Prostate gland (tissue), 2 donors: ENCODE measurements at regions not wholly inside any gene's neighbourhood (a gene's known extent, or its start where the extent isn't known, plus 50 kb on each side); places are given as distances from the start of the nearest gene placed in this dataset.

Experiments used
- DNase-seq: peaks from one replicate; pipeline ENCODE4 v3.0.0-alpha.2; 2019; ENCODE audit warnings: low spot score
- H3K27ac ChIP-seq, 2 donors: fragments of 200-600 bp; sonication (generic); 2 replicates each; pipeline ENCODE4 v1.5.1; 2017 to 2019
- H3K27me3 ChIP-seq: fragments of 200-600 bp; sonication (generic); replicated peaks from 2 replicates; pipeline ENCODE4 v1.5.1; 2019; ENCODE audit not compliant: insufficient read depth
- H3K36me3 ChIP-seq, 2 donors: fragments of 200-600 bp; sonication (generic); 1 replicate in 1 of 2; 2 replicates in 1 of 2; pipeline versions ENCODE4 v1.5.1 to v1.8.1; 2017 to 2019
- H3K4me1 ChIP-seq: fragments of 200-600 bp; sonication (generic); replicated peaks from 2 replicates; pipeline ENCODE4 v1.5.1; 2019
- H3K4me3 ChIP-seq, 2 donors: fragments of 200-600 bp; sonication (generic); 2 replicates each; pipeline ENCODE4 v1.5.1; 2017 to 2019
- H3K9me3 ChIP-seq: fragments of 200-600 bp; sonication (generic); 2 replicates; pipeline ENCODE4 v1.5.1; 2017
- POLR2A ChIP-seq: fragments of 450-650 bp; IDR thresholded peaks from one replicate; pipeline ENCODE4 v1.6.1; 2016; ENCODE audit warnings: antibody characterized with exemption, mild to moderate bottlenecking
- POLR2AphosphoS5 ChIP-seq: sonication (generic); formaldehyde crosslinking; IDR thresholded peaks from one replicate; pipeline ENCODE4 v1.6.1; 2017; ENCODE audit warnings: antibody characterized with exemption
- WGBS: methylation state at CpG from one replicate; pipeline ENCODE4 v1.1.5; 2018; 5-methylcytosine and 5-hydroxymethylcytosine counted together
- intact Hi-C: fragments of 100-400 bp; cut with DNase I; formaldehyde crosslinking; loops from one replicate; pipeline ENCODE4 v1.14.2; 2022
- TF ChIP-seq, protein P1 (sequence below), 4 experiments: fragments of 200-600 bp in 2 of 4; fragments of 450-650 bp in 2 of 4; sonication (generic) in 2 of 4; IDR thresholded peaks; 1 replicate in 3 of 4; 2 replicates in 1 of 4; pipeline ENCODE4 v1.5.1; 2016 to 2019; ENCODE audit warnings: antibody characterized with exemption in 4 of 4, mild to moderate bottlenecking in 2 of 4, moderate library complexity in 2 of 4

DNA sequence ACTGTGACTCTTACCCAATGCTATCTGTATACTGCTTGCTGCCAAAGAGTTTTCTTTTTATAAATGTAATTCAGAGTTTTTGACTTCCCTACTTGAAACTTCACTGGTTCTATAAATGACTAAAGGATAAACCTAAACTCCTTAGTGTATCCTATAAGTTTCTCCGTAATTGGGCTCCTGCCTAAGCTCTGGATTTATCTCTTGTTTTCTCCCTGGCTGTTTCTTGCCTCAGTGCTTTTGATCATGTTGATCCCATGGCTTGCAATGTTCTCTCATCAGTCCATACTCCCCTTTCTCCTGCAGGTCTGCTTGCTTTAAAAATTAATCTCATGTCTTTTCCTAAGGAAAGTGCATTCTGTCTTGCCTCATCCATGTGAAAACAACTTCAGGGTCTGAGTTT is 1543.1 kb upstream of the IGFBP7 start:
- TF ChIP-seq, protein P1, sequence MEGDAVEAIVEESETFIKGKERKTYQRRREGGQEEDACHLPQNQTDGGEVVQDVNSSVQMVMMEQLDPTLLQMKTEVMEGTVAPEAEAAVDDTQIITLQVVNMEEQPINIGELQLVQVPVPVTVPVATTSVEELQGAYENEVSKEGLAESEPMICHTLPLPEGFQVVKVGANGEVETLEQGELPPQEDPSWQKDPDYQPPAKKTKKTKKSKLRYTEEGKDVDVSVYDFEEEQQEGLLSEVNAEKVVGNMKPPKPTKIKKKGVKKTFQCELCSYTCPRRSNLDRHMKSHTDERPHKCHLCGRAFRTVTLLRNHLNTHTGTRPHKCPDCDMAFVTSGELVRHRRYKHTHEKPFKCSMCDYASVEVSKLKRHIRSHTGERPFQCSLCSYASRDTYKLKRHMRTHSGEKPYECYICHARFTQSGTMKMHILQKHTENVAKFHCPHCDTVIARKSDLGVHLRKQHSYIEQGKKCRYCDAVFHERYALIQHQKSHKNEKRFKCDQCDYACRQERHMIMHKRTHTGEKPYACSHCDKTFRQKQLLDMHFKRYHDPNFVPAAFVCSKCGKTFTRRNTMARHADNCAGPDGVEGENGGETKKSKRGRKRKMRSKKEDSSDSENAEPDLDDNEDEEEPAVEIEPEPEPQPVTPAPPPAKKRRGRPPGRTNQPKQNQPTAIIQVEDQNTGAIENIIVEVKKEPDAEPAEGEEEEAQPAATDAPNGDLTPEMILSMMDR (IDR thresholded peaks at IDR 0.05): no peak
- TF ChIP-seq POLR2AphosphoS5 (no peak), POLR2A (no peak)
- no peaks in the 10 kb centered on the region for H3K4me1 ChIP-seq
- DNase-seq: no peak
- 69% methylated on average over 1 of the region's 1 CpG for whole genome bisulfite sequencing
- H3K4me3 ChIP-seq: no peak overlapping the region
- no peak overlapping the region for H3K27ac ChIP-seq
- intact Hi-C loops: no loop called here
- H3K36me3 ChIP-seq: no peaks in the 10 kb centered on the region
- no peaks in the 10 kb centered on the region for H3K27me3 ChIP-seq
- no peaks in the 10 kb centered on the region for H3K9me3 ChIP-seq

DNA sequence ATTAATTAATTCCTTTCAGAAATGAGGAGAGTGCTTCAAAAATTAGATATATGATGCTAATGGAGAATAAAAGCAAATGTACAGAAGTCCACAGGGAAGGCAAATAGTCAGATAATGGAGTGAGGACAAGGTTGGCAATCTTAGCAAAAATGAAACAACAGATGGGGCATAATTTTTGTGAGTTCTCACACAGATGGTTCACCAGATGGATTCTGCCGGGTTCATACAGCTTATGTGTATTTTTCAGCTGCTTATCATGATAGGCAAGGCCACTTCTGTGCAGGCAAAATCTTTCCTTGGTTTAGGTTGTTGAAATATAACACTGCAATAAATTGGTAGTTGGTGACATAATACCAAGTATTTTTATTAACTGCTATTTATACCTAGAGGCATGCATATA is 1539.0 kb upstream of the IGFBP7 start:
- WGBS: 57% methylated on average over 1 of the region's 1 CpG
- no peaks in the 10 kb centered on the region for H3K9me3 ChIP-seq
- H3K27me3 ChIP-seq: no peaks in the 10 kb centered on the region
- TF ChIP-seq POLR2AphosphoS5: no peak
- no peak for TF ChIP-seq POLR2A
- TF ChIP-seq, protein P1 (IDR thresholded peaks at IDR 0.05): no peak
- no peaks in the 10 kb centered on the region for H3K4me1 ChIP-seq
- no peak overlapping the region for H3K27ac ChIP-seq
- intact Hi-C loops: no loop called here
- no peak overlapping the region for H3K4me3 ChIP-seq
- DNase-seq: no peak
- no peaks in the 10 kb centered on the region for H3K36me3 ChIP-seq

DNA sequence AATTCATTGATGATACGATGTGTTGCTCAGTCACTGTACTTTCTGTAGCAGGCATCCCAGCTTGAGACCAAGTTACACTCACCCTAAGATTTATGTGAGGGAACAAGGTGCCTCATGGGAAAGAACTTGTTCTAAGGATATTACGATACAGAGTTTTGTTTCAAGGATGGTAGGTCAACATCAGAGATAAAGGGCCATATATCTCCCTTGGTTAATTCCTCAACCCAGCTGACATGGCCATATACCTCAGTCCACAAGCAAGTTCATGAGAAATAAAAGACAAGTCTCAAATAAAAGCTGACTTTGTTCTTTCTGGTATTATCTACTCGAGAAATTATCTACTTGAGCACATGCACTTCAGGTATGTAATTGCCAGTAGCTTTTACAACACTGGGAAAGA is 1535.9 kb upstream of the IGFBP7 start:
- no peak overlapping the region for H3K4me3 ChIP-seq
- no peaks in the 10 kb centered on the region for H3K4me1 ChIP-seq
- no peaks in the 10 kb centered on the region for H3K27me3 ChIP-seq
- DNase-seq: no peak
- no peaks in the 10 kb centered on the region for H3K9me3 ChIP-seq
- no peaks in the 10 kb centered on the region for H3K36me3 ChIP-seq
- 70% methylated on average over 3 of the region's 3 CpGs for WGBS
- intact Hi-C loops: no loop called here
- H3K27ac ChIP-seq: no peak overlapping the region
- TF ChIP-seq POLR2AphosphoS5 (no peak), POLR2A (no peak)
- TF ChIP-seq, protein P1 (IDR thresholded peaks at IDR 0.05): no peak

DNA sequence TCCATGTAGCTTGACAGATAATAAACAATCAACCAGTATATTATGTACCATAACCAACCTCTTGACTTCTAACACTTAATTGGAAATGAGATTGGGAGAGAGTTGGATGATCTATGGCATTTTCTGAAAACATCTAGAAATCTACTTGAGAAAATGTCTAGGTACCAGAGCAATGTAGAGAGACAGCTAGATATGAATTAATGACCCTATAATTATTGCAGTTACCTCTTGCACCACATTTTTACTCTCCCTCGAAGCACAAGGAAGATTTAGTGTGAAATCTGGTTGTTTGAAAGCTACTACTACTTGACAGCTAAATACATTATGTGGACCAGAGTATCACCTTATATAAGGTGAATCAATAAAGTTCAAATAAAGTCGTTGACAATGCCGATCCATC is 1534.4 kb upstream of the IGFBP7 start:
- intact Hi-C loops: no loop called here
- Histone ChIP-seq H3K4me1 (no peaks in the 10 kb centered on the region), H3K27me3 (no peaks in the 10 kb centered on the region), H3K36me3 (no peaks in the 10 kb centered on the region), H3K27ac (no peak overlapping the region), H3K4me3 (no peak overlapping the region), H3K9me3 (no peaks in the 10 kb centered on the region)
- 81% methylated on average over 3 of the region's 3 CpGs for WGBS
- TF ChIP-seq POLR2A: no peak
- no peak for TF ChIP-seq POLR2AphosphoS5
- TF ChIP-seq, protein P1 (IDR thresholded peaks at IDR 0.05): no peak
- DNase-seq: no peak

DNA sequence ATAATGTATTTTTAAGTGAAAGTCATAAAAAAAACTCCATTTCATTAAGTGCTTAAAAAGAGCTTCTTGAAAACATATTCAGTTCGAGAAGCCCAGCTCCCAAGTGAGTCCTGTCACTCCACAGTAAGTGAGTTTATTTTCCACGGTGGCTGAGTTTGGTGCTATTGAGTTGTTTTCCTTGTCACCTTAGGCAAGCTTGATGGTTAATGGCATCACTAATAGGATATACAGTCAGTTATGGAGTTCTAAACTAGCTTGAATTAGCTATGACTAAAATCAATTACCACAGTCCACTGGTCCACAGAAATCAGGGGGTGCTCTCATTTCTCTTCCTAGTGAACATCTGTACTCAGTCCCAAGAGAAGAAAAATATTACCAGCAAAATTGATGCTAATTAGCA is 1526.2 kb upstream of the IGFBP7 start:
- no peak for DNase-seq
- Histone ChIP-seq H3K9me3 (no peaks in the 10 kb centered on the region), H3K36me3 (no peaks in the 10 kb centered on the region), H3K27ac (no peak overlapping the region), H3K27me3 (no peaks in the 10 kb centered on the region), H3K4me1 (no peaks in the 10 kb centered on the region), H3K4me3 (no peak overlapping the region)
- TF ChIP-seq POLR2A (no peak), POLR2AphosphoS5 (no peak)
- TF ChIP-seq, protein P1 (IDR thresholded peaks at IDR 0.05): no peak
- WGBS: 79% methylated on average over 2 of the region's 2 CpGs
- intact Hi-C loops: no loop called here
